ENCODE measurements at regions not wholly inside any gene's neighbourhood (a gene's known extent, or its start where the extent isn't known, plus 50 kb on each side); places are given as distances from the start of the nearest gene placed in this dataset.

- FAIRE-seq (no peak), DNase-seq (ENCODE audit: extremely low spot score, insufficient read length, low read depth) (no peak)
Measured at GRCh38 chr11:23704183-23704582, 792.7 kb upstream of the LUZP2 start.

- DNase-seq (ENCODE audit: extremely low spot score, insufficient read length, low read depth) (no peak), FAIRE-seq (no peak)
Measured at GRCh38 chr11:23711981-23712380, 784.9 kb upstream of the LUZP2 start.

GRCh38 chr11:23719016-23719415, 777.8 kb upstream of the LUZP2 start:
- DNase-seq (ENCODE audit: extremely low spot score, insufficient read length, low read depth) = no peak
- FAIRE-seq = no peak

- DNase-seq (ENCODE audit: extremely low spot score, insufficient read length, low read depth) = no peak
- no peak for FAIRE-seq
Measured at GRCh38 chr11:23723861-23724260, 773.0 kb upstream of the LUZP2 start.

GRCh38 chr11:23725752-23726151, 771.1 kb upstream of the LUZP2 start:
- FAIRE-seq (no peak), DNase-seq (ENCODE audit: extremely low spot score, insufficient read length, low read depth) (no peak)

GRCh38 chr11:23727387-23727786, 769.5 kb upstream of the LUZP2 start:
- DNase-seq (ENCODE audit: extremely low spot score, insufficient read length, low read depth) (no peak), FAIRE-seq (no peak)

- no peak for DNase-seq (ENCODE audit: extremely low spot score, insufficient read length, low read depth)
- no peak for FAIRE-seq
Measured at GRCh38 chr11:23727794-23728193, 769.1 kb upstream of the LUZP2 start.

GRCh38 chr11:23729088-23729487, 767.8 kb upstream of the LUZP2 start:
- FAIRE-seq (no peak), DNase-seq (ENCODE audit: extremely low spot score, insufficient read length, low read depth) (no peak)

- no peak for DNase-seq (ENCODE audit: extremely low spot score, insufficient read length, low read depth)
- FAIRE-seq = no peak
Measured at GRCh38 chr11:23730307-23730998, 766.4 kb upstream of the LUZP2 start.

- no peak for DNase-seq (ENCODE audit: extremely low spot score, insufficient read length, low read depth)
Measured at GRCh38 chr11:23732026-23732425, 764.8 kb upstream of the LUZP2 start.

GRCh38 chr11:23746896-23747295, 750.0 kb upstream of the LUZP2 start:
- FAIRE-seq (no peak), DNase-seq (ENCODE audit: extremely low spot score, insufficient read length, low read depth) (no peak)

More at GRCh38 chr11:23732026-23732425, 764.8 kb upstream of the LUZP2 start:
- FAIRE-seq = no peak

GRCh38 chr11:23749762-23750430, 747.0 kb upstream of the LUZP2 start:
- no peak for FAIRE-seq
- no peak for DNase-seq (ENCODE audit: extremely low spot score, insufficient read length, low read depth)

GRCh38 chr11:23751280-23751679, 745.6 kb upstream of the LUZP2 start:
- no peak for FAIRE-seq
- no peak for DNase-seq (ENCODE audit: extremely low spot score, insufficient read length, low read depth)

- FAIRE-seq = no peak
- DNase-seq (ENCODE audit: extremely low spot score, insufficient read length, low read depth) = no peak
Measured at GRCh38 chr11:23755076-23755475, 741.8 kb upstream of the LUZP2 start.

- DNase-seq (ENCODE audit: extremely low spot score, insufficient read length, low read depth) (no peak), FAIRE-seq (no peak)
Measured at GRCh38 chr11:23755769-23756168, 741.1 kb upstream of the LUZP2 start.

GRCh38 chr11:23759489-23759888, 737.4 kb upstream of the LUZP2 start:
- FAIRE-seq = no peak
- DNase-seq (ENCODE audit: extremely low spot score, insufficient read length, low read depth) = no peak

GRCh38 chr11:23764286-23764685, 732.6 kb upstream of the LUZP2 start:
- DNase-seq (ENCODE audit: extremely low spot score, insufficient read length, low read depth) = no peak
- FAIRE-seq = no peak

- FAIRE-seq (no peak), DNase-seq (ENCODE audit: extremely low spot score, insufficient read length, low read depth) (no peak)
Measured at GRCh38 chr11:23765682-23766252, 731.1 kb upstream of the LUZP2 start.

GRCh38 chr11:23767576-23767975, 729.3 kb upstream of the LUZP2 start:
- FAIRE-seq = no peak
- no peak for DNase-seq (ENCODE audit: extremely low spot score, insufficient read length, low read depth)

GRCh38 chr11:23769214-23769613, 727.6 kb upstream of the LUZP2 start:
- DNase-seq (ENCODE audit: extremely low spot score, insufficient read length, low read depth) (no peak), FAIRE-seq (no peak)

GRCh38 chr11:23772081-23772480, 724.8 kb upstream of the LUZP2 start:
- no peak for DNase-seq (ENCODE audit: extremely low spot score, insufficient read length, low read depth)
- no peak for FAIRE-seq

All from GM18507 (cell line).